DMS153 treated with DMSO at 0.1 percent for 48 hours (cell line): ENCODE measurements at regions not wholly inside any gene's neighbourhood (a gene's known extent, or its start where the extent isn't known, plus 50 kb on each side); places are given as distances from the start of the nearest gene placed in this dataset.
"Not testable (repeated sequence)": the region's sequence is repeated elsewhere in the genome, so short reads cannot be mapped to it uniquely, and the experiment has no call there.

Source experiments
- DNase-seq: peaks from one replicate; lab custom pipeline; 2025; ENCODE audit not compliant: unreplicated experiment; lab: John Stamatoyannopoulos, UW

DNA sequence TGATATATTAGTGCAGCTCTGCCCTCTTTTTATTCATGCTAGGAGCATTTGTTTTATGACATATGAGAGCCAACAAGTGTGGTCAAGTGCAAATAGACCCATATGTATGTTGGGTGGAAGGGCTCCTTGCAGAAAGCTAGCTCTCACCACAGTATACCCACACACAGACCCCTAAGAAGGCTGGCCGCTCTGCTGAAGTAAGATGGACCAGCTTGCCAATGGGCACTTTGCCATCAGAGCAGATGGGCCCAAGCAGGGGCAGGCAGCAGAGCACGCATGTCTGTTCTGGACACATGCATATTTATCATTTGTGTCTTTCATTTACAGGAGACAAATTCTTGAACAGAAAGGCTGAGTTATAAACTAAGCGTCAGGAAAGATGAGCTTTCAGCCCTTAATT lies 187.5 kb upstream of the DTNA start:
- no peak for DNase-seq

DNA sequence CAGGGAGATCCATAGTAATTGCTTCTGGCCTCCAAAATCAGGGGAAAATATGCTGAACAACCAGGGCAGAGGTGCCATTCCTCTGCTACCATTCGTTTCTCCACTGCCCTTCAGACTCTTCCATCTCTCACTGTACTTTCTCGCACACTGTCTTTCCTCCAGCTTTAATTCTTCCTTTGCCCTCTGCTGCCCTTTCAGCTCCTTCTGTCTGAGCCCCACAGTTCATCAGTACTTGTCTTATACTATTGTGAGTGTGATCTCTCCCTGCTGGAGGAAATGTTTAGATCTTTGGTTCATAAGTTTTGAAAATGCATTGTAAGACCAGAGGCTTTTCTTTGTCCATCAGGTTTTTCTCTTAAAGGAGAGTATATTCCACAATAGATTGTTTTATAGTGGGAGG lies 184.9 kb upstream of the DTNA start:
- DNase-seq = no peak

DNA sequence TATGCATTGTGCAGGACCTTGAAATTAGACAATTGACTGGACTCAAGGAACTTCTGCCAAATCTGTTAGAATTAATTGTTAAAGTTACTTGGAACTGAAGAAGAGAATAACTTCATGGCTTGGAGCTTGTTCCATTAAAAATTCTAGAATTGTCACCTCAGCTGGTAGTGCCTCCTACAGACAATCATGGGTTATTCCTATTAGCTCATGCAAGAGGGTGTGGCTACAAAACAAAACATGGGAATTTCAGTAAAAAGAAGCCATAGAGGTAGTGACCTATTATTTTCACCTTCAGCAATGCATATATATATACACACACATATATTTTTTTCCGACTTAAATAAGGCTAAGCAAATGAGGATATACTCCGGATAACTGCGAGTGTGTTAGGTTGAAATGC lies 181.9 kb upstream of the DTNA start:
- no peak for DNase-seq

DNA sequence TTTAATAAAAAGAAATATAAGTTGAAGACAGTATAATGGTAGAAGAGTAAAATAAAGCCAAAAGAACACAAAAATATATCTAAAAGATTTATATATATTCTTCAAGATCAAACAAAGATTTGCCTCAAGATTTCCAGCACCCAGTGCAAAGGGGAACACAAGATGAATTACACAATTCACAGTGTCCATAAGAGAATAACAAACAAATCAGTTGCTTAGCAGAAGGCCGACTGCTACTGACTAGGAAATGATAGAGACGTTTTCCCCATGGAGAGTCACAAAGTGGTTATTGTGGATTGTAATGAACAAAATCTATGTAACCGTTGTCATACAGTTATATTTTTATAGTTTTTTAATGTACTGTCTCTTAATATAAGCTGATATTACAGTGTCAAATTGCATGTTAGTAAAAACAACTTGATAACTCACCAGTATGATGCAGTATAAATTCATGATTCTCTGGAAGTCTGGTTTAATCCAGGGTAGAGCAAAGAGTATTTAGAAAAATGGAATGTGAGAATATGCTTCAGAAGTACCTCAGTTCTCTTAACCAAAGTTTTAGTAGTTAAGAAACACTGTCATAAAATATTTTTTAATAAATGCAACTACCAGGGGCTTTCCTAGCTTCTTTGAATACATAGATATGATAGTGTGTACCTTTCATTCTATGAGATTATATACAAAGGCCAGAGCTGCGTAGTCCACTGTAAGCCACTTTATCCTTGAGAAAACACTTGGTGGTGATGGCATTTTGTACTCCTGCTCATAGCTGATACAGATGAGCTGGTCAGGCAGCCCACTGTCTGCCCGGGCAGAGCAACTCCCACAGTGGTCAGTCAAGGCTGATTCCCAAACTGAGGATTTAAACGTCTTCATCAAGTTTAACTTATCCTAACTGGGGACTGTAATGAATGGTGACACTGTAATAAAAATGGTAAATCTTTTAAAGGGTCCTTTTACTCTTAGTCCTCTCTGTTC lies 180.5 kb upstream of the DTNA start:
- DNase-seq = no peak

DNA sequence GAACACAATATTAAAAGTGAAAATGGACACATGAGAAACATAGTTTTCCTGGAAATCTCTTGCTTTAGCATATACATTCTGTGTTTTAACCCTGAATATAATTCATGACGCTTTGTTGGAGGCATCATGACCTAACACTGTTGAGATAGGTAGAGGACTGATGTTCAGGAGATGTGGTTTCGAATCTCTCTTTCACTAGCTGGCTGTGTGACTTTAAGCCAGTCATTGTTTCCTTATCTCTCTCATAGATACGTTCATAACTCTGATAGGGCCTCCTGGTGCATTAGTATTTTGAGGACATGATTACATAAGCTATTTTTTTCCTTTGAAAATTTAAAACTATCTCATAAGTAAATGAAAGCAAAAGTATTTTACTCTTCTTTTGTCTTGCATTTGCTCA lies 179.0 kb upstream of the DTNA start:
- no peak for DNase-seq

DNA sequence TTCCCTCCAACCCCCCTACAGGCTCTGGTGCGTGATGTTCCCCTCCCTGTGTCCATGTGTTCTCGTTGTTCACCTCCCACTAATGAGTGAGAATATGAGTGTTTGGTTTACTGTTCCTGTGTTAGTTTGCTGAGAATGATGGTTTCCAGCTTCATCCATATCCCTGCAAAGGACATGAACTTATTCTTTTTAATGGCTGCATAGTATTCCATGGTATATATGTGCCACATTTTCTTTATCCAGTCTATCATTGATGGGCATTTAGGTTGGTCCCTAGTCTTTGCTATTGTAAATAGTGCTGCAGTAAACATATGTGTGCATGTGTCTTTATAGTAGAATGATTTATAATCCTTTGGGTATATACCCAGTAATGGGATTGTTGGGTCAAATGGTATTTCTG lies 175.5 kb upstream of the DTNA start:
- not testable (repeated sequence) for DNase-seq

DNA sequence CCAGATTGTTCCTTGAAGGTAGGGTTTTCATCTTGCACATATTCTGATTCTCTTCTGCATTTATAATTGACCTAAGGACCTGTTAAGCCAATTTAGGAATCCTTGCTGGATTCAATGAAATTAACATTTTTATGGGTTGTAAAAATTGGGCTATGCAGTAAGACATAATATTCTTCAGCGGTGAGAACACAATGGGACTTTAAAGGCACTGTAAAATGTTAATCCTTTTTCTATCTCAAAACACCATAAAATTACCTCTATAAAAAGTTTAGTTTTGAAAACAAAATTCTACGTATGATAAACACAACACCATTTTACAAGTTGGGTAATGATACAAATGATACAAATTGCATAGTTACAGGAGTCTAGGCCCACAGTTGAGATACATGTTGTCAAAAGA lies 169.2 kb upstream of the DTNA start:
- no peak for DNase-seq

DNA sequence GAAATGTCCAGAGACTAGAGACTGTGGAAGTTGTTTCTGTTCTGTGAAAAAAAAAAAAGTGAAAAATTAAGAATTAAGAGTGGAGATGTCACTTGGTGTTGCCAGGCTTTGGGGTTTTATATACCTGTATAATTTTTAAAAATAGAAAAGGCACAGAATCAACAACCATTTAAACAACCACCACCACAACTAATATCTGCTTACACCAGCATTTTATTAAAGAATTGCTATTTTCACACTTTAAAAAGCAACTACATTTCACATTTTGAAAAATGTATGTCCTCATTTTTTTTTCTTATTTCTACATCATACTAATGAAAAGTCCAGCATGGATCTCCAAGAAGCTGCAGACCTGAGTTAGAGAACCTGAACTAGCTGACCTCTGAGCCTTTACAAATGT lies 167.5 kb upstream of the DTNA start:
- no peak for DNase-seq

DNA sequence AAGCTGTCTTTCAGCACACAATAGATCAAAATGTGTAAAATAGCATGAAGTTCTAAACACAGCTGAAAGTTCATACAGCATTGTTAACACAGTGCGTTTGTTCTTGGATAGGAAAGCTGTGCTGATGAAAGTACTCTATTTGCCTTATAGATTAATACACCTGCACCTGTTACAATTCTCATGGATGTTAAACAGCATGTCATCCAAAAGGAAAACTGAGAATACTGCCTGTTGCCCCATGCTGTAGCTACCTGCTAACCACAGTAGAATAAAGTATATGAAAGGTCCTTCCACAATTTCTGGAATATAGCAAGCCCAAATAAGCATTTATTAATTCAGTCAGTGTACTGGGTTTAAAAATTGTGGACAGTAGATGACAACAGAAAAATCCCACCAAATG lies 166.7 kb upstream of the DTNA start:
- DNase-seq = no peak

DNA sequence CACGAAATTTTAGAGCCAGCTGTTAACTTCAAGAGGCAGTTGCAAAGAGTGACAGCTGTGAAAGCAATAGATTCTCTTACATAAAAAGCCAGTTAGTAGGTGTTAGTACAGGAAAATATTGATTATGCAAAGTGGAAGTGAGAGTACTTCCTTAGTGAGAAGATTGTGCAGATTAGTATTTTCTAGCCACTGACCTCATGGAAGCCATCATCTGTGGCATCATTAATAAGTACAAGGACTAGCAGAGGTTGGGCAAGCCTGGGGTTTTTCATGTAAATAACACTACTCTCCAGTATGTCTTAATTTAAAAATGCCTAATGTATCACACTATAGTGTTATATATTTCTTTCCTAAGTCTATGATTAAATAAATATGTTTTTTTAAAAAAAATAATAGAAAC lies 166.2 kb upstream of the DTNA start:
- DNase-seq = no peak

DNA sequence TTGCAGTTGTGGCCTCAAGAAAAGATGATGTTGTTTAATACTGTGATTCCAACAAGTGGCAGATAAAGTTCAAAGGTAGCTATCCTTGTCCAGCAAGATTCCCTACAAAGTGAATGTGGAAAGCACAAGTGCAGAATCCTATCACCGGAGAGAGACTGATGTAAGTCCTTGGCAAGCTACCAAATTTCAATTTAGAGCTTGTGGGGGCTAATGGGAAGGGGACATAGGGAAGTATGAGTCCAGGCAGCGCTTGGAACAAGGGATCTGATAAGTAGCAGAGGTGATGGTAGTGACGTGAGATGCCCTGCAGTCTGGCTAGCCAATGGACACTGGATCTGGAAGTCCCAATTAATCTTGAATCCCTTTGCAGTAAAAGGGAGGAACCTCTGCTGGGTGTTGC lies 165.2 kb upstream of the DTNA start:
- DNase-seq = peak; percentile 40

DNA sequence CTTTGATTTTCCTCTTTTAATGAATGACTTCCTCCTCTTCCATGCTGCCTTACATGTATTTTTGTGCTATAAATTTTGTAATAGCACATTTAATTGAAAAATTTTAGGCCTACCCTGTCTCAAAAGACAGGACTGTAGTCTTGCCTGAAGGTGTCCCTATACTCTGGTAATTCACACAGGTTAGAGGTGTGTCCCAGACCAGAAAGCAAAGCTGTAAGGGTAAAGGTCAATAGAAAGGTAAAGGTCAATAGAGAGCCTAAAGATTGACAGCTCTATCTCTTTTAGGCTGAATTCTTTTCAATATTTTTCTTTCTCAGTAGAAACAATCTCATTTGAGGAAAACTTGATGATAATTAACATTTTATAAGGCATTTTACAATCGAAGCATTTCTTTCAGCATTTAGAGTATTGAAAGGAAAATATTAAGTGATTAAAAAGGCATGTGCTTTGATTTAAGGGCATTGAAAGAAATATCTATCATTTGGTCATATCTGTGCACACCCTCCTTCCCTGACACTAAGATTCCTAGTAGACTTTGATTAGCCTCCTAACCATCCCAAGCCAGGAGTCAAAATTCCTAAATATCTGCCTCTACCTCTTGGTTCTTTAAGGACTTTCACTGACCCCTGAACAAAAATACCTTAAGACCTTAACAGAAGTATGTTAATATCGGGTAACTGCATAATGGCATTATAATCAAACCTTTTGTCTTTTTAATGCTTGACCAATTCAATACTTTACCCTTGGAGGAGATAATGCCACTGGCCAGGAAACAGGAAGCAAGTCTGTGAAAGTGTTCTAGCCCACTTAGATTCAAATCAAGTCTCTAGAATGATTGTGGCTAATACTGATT lies 161.8 kb upstream of the DTNA start:
- no peak for DNase-seq

DNA sequence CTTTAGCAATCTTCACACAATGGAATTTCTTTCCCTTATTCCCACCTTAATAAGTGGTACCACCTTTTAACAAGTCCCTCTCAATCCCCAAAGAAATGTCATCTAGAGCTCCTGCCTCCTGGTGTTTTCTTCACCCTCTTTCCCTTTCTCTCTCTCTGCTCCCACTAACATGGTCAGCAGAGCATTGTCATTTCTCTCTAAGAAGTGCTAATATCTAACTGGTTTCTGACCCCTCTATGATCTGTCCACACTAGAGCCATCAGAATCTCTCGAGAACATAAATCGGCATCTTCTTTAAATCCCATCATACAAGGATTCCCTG lies 161.2 kb upstream of the DTNA start:
- no peak for DNase-seq

DNA sequence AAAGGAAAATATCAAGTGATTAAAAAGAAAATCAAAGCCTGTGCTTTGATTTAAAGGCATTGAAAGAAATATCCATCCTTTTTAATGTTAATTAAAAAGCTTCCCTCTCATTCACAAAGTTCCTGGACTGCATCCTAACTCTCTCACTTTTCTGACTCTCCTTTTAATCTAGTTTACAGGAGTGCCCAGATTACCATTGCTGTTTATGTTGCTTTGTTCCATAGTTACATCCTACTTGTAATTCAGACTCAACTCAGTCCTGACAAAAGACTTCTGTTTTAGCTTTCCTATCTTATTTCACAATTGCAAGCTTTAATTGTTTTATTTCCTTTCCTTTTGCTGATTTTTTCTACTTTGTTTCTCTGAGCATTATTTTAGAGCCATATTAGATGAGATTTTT lies 160.7 kb upstream of the DTNA start:
- DNase-seq = no peak

DNA sequence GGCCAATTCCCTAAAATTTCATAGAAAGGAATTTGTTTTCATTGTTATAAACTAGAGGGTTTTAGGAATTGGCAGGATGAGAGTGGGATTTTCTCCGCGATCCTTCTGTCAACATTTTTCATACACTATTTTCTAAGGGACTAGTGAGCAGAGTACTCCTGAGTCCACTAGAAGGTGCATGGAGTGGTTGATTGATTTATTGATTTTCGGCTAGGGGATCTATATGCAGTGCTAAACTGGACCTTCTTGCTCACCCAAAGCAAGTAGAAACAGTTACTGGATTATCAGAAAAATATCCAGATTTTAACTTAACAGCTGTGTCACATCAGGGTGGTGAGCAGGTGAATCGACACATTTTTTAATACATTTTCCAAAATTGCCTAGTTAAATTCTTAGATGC lies 159.9 kb upstream of the DTNA start:
- no peak for DNase-seq

DNA sequence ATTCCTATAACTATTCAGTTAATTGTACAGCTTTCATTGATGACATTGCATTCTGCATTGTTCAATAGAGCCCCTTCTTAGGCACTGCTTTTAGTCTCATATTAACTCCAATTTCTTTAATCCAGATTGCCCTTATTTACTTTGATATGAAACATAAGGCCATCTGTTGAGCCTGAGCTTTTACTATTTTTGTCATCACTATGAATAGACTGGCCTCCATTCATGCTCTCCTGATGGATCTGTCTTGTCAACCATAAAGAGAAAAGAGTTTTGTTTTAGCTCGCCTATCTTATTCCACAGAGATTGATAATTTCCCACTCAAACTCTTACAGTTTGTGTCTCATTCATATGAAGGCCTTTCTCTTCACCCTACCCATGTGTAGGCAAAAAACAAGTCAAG lies 159.2 kb upstream of the DTNA start:
- no peak for DNase-seq

DNA sequence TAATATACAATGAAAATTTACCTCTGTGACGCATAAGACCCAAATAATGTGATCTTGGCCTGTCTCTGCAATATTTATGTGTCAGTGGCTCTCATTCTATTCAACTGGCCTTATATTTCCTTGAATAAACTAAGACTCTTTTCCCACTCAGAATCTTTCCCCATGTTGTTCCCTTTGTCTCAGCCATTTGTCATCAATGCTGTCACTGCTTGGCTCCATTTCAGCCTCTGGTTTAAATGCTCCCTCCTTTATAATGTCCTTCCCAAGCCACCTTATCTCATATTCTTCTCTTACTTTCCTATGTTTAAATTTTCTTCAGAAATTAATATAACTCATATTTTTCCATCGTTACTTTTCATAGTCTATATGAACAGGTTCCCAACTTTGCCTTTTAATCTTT lies 158.3 kb upstream of the DTNA start:
- DNase-seq = no peak

DNA sequence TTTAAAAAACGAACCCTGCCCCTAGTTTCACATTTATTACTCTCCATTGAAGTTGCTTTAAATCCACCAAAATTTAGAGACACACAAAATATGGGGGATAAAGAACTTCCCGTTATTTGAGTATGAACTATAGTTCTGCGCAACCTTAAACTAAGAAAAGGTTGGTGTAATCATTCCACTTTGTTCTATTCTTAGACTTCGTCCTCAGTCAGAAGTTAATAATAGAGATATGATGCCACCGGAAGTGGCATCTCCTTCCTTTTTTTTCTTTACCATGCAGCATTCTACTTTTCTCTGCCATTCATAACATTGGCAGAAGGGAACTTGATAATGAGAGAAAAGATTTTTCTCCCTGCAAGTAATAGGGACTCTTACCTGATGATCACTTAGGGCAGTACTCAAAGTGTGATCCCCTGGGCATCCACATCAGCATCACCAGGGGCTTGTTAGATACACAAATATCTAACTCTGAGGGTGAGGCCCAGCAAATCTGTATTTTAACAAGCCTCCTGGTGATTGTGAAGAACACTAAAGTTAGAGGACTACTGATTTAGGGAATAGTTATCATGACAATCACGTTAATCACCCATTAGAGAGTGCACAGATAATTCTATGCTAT lies 147.7 kb upstream of the DTNA start:
- DNase-seq = no peak

DNA sequence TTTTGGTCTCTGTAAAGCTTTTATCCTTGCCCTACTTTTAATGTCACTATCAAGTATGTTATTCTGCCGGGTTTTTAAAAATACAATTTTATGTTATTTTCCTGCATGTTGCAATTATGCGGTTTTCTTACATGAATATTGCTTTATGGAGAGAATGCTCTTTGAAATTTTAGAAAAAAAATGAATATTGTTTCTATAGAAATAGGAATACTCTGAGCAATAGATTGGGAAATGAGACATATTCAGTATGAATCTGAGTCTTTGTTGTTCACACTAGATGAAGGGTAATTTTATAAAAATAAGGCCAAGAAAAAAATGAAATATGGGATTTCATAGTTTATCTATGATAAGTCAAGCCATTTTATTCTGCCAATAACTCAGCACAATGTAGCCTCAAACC lies 142.2 kb upstream of the DTNA start:
- DNase-seq = no peak

DNA sequence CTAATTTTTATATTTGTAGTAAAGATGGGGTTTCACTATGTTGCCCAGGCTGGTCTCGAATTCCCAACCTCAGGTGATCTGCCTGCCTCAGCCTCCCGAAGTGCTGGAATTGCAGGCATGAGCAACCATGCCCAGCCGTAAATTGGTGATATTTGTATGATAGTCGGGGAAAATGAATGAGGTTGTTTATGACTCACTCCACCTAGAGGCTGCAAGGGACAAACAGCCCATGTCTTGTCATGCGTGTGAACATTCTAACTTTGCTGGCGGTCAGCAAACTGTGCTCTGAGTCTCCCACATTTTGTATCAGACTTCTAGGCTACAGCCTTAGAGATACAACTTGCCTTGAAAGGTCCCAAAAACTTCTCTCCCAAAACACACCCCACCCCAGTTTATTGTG lies 133.5 kb upstream of the DTNA start:
- no peak for DNase-seq

DNA sequence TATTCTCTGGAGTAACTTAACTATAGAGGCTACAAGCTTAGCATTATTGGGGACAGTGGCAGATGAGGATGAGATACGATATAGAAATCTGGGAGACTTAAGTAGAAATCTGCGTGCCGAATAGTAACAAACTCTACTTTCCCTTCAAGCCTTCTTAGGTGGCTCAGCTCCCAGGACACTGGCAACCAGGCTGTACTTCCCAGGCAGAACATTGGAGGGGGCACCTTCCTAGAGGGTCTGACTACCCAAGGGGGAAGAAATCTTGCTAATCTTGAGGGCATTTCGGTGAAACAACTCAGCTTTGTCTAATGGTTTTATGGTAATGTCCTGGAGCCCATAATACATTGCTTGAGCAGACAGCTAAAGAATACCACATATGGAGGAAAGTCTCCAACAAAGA lies 126.2 kb upstream of the DTNA start:
- DNase-seq = no peak

DNA sequence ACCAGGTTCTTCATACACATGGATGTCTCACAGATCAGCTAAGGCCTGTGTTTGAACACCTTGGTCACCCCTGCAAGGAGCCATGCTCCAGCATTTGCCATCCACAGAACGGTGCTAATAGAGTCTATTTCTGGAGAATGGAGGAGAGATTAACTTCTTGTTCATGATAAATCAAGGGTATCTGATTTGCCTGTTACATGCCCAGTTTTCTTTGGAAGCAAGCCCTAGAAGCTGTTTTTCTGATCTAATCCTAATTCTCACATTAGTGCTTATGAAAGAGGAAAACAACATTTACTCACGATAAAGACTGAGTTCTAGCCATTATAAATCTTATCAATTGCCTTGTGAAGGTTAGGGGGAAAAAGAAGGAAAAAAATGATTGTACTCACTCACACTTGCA lies 119.6 kb upstream of the DTNA start:
- DNase-seq = no peak
